ENCODE measurements at regions not wholly inside any gene's neighbourhood (a gene's known extent, or its start where the extent isn't known, plus 50 kb on each side); places are given as distances from the start of the nearest gene placed in this dataset.
"Not testable (repeated sequence)": the region's sequence is repeated elsewhere in the genome, so short reads cannot be mapped to it uniquely, and the experiment has no call there.

- DNase-seq (ENCODE audit: low read depth in 3 of 3, low spot score in 1 of 3): no peak
Observed at GRCh38 chr3:174538151-174538550, 321.0 kb upstream of the NAALADL2 start.

- DNase-seq (ENCODE audit: low read depth in 3 of 3, low spot score in 1 of 3): no peak
Observed at GRCh38 chr3:174540116-174540908, 318.8 kb upstream of the NAALADL2 start.

- no peak for DNase-seq (ENCODE audit: low read depth in 3 of 3, low spot score in 1 of 3)
Observed at GRCh38 chr3:174541708-174542315, 317.3 kb upstream of the NAALADL2 start.

- no peak for DNase-seq (ENCODE audit: low read depth in 3 of 3, low spot score in 1 of 3)
Observed at GRCh38 chr3:174547801-174548435, 311.2 kb upstream of the NAALADL2 start.

- no peak for DNase-seq (ENCODE audit: low read depth in 3 of 3, low spot score in 1 of 3)
Observed at GRCh38 chr3:174548841-174549623, 310.1 kb upstream of the NAALADL2 start.

GRCh38 chr3:174581558-174581957 lies 277.6 kb upstream of the NAALADL2 start:
- no peak for DNase-seq (ENCODE audit: low read depth in 3 of 3, low spot score in 1 of 3)

GRCh38 chr3:174583396-174583795 lies 275.7 kb upstream of the NAALADL2 start:
- DNase-seq (ENCODE audit: low read depth in 3 of 3, low spot score in 1 of 3): no peak

GRCh38 chr3:174587137-174587536 lies 272.0 kb upstream of the NAALADL2 start:
- not testable (repeated sequence) for DNase-seq (ENCODE audit: low read depth in 3 of 3, low spot score in 1 of 3)

- DNase-seq (ENCODE audit: low read depth in 3 of 3, low spot score in 1 of 3): no peak
Observed at GRCh38 chr3:174596447-174596982, 262.6 kb upstream of the NAALADL2 start.

- DNase-seq (ENCODE audit: low read depth in 3 of 3, low spot score in 1 of 3): no peak
Observed at GRCh38 chr3:174598885-174599439, 260.2 kb upstream of the NAALADL2 start.

- DNase-seq (ENCODE audit: low read depth in 3 of 3, low spot score in 1 of 3): no peak
Observed at GRCh38 chr3:174613173-174613572, 246.0 kb upstream of the NAALADL2 start.

GRCh38 chr3:174614036-174614435 lies 245.1 kb upstream of the NAALADL2 start:
- DNase-seq (ENCODE audit: low read depth in 3 of 3, low spot score in 1 of 3): no peak

- DNase-seq (ENCODE audit: low read depth in 3 of 3, low spot score in 1 of 3): no peak
Observed at GRCh38 chr3:174618368-174619080, 240.6 kb upstream of the NAALADL2 start.

GRCh38 chr3:174619239-174619638 lies 239.9 kb upstream of the NAALADL2 start:
- no peak for DNase-seq (ENCODE audit: low read depth in 3 of 3, low spot score in 1 of 3)

GRCh38 chr3:174620138-174620537 lies 239.0 kb upstream of the NAALADL2 start:
- DNase-seq (ENCODE audit: low read depth in 3 of 3, low spot score in 1 of 3): no peak

GRCh38 chr3:174620855-174621472 lies 238.2 kb upstream of the NAALADL2 start:
- DNase-seq (ENCODE audit: low read depth in 3 of 3, low spot score in 1 of 3): no peak

GRCh38 chr3:174633342-174633741 lies 225.8 kb upstream of the NAALADL2 start:
- no peak for DNase-seq (ENCODE audit: low read depth in 3 of 3, low spot score in 1 of 3)

- DNase-seq (ENCODE audit: low read depth in 3 of 3, low spot score in 1 of 3): no peak
Observed at GRCh38 chr3:174636451-174636850, 222.7 kb upstream of the NAALADL2 start.

- no peak for DNase-seq (ENCODE audit: low read depth in 3 of 3, low spot score in 1 of 3)
Observed at GRCh38 chr3:174639406-174639805, 219.7 kb upstream of the NAALADL2 start.

- no peak for DNase-seq (ENCODE audit: low read depth in 3 of 3, low spot score in 1 of 3)
Observed at GRCh38 chr3:174639970-174640369, 219.2 kb upstream of the NAALADL2 start.

All from stimulated activated CD4-positive, alpha-beta T cell treated with anti-CD3 and anti-CD28 coated beads, TNF-alpha, amount 100 ng/mL, for 1 hour (primary cell).